HepG2 (cell line): ENCODE measurements at regions not wholly inside any gene's neighbourhood (a gene's known extent, or its start where the extent isn't known, plus 50 kb on each side); places are given as distances from the start of the nearest gene placed in this dataset.
A peak's percentile ranks its signal among the peaks of the same experiment; 100 is the strongest.

Source experiments
- ATAC-seq: fragments of 200-7000 bp; cut with Tn5 transposase; 3 replicates; pipeline ENCODE4 v1.9.1; 2020; ENCODE audit warnings: mild to moderate bottlenecking, moderate library complexity
- BruUV-seq: library from RNA; stranded (reverse); fragments of 400-500 nt; replicated peaks from 2 replicates; lab custom pipeline; 2021; lab: Mats Ljungman, UMichigan
- CTCF ChIA-PET: fragments of 300-600 bp; formaldehyde crosslinking; extraction: SDS; loops from one replicate; lab custom pipeline; 2021; ENCODE audit warnings: low total read pairs, inconsistent platforms, low intra/inter-chr PET ratio; lab: Yijun Ruan, JAX
- POLR2A ChIA-PET: fragments of 350-600 bp; sonication (Branson Sonifier 250); formaldehyde crosslinking; loops from one replicate; lab custom pipeline; 2020; ENCODE audit warnings: antibody characterized with exemption, inconsistent platforms; lab: Yijun Ruan, JAX
- DNase-seq: peaks from one replicate; pipeline ENCODE4 v3.0.0-alpha.2; 2015; ENCODE audit warnings: low spot score
- FAIRE-seq: peaks from 3 replicates; lab custom pipeline; 2011; peaks lifted over from hg19 to GRCh38; lab: Jason Lieb, UNC
- H2AFZ ChIP-seq: one replicate; pipeline ENCODE4 v1.6.1; 2011; ENCODE audit warnings: low read length, inconsistent platforms
- H3K27ac ChIP-seq: fragments of 300-600 bp; 3 replicates; pipeline ENCODE4 v1.8.0; 2011; ENCODE audit warnings: mixed run types, mild to moderate bottlenecking, mixed read lengths, low read length, inconsistent platforms; ENCODE audit not compliant: insufficient read depth; ENCODE audit errors: extremely low read length
- H3K27me3 ChIP-seq, 2 experiments: fragments of 200-600 bp in 1 of 2; 2 replicates in 1 of 2; 3 replicates in 1 of 2; pipeline versions ENCODE4 v1.6.0 to v1.8.0; 2011; ENCODE audit warnings: low read length in 2 of 2, mild to moderate bottlenecking in 2 of 2, moderate library complexity in 2 of 2, inconsistent platforms in 1 of 2; ENCODE audit not compliant: insufficient read depth in 2 of 2, control insufficient read depth in 1 of 2
- H3K36me3 ChIP-seq, 2 experiments: fragments of 200-600 bp in 1 of 2; replicated peaks in 1 of 2; 2 replicates in 1 of 2; 3 replicates in 1 of 2; pipeline versions ENCODE4 v1.5.1 to v1.8.0; 2011; ENCODE audit warnings: low read length in 2 of 2, inconsistent platforms in 1 of 2; ENCODE audit not compliant: insufficient read depth in 2 of 2, control insufficient read depth in 1 of 2
- H3K4me1 ChIP-seq: 2 replicates; pipeline ENCODE4 v1.5.1; 2012; ENCODE audit warnings: low read length, inconsistent platforms; ENCODE audit not compliant: insufficient read depth
- H3K4me2 ChIP-seq: 2 replicates; pipeline ENCODE4 v1.6.0; 2011; ENCODE audit warnings: low read depth, low read length, inconsistent platforms
- H3K4me3 ChIP-seq, 3 experiments: fragments of 200-600 bp in 1 of 3; sonication (generic), shearing (Covaris generic) in 1 of 3; replicated peaks in 1 of 3; 2 replicates each; pipeline ENCODE4 v1.5.1; 2011 to 2016; ENCODE audit warnings: low read length in 3 of 3, inconsistent platforms in 2 of 3, low read depth in 2 of 3, mild to moderate bottlenecking in 2 of 3, control low read depth in 1 of 3, mixed read lengths in 1 of 3; ENCODE audit not compliant: insufficient read depth in 1 of 3
- H3K79me2 ChIP-seq: one replicate; pipeline ENCODE4 v1.6.1; 2011; ENCODE audit warnings: low read length, inconsistent platforms; ENCODE audit not compliant: insufficient read depth
- H3K9ac ChIP-seq: 2 replicates; pipeline ENCODE4 v1.6.0; 2011; ENCODE audit warnings: mild to moderate bottlenecking, low read depth, low read length, inconsistent platforms; ENCODE audit not compliant: insufficient read depth
- H3K9me3 ChIP-seq: 2 replicates; pipeline ENCODE4 v1.5.1; 2012; ENCODE audit warnings: mild to moderate bottlenecking, low read length
- H4K20me1 ChIP-seq: 2 replicates; pipeline ENCODE4 v1.6.0; 2011; ENCODE audit warnings: inconsistent platforms, mild to moderate bottlenecking, low read length, moderate library complexity; ENCODE audit not compliant: insufficient read depth
- CEBPG ChIP-seq: IDR thresholded peaks from 2 replicates; pipeline ENCODE4 v1.6.1; 2016
- FOXK1 ChIP-seq: sonication (generic); formaldehyde crosslinking; IDR thresholded peaks from 2 replicates; pipeline ENCODE4 v1.4.0; 2020; ENCODE audit warnings: low read depth, missing genetic modification reagents, borderline replicate concordance
- HDAC6 ChIP-seq: fragments of 200-600 bp; sonication (generic); IDR thresholded peaks from 2 replicates; pipeline ENCODE4 v1.7.0; 2017; ENCODE audit warnings: mild to moderate bottlenecking, antibody characterized with exemption, low read length, low read depth
- MAFF ChIP-seq: IDR thresholded peaks from 2 replicates; pipeline ENCODE4 v1.6.1; 2011; ENCODE audit warnings: low read depth, low read length, improper control_type of control experiment
- MAFK ChIP-seq, 2 experiments: IDR thresholded peaks in 1 of 2; conservative IDR thresholded peaks in 1 of 2; 2 replicates each; pipeline ENCODE4 v1.6.1; 2011; ENCODE audit warnings: improper control_type of control experiment in 2 of 2, low read length in 2 of 2
- WGBS: methylation state at CpG from one replicate; pipeline ENCODE4 v1.1.6; 2017; ENCODE audit warnings: low lambda C conversion rate; 5-methylcytosine and 5-hydroxymethylcytosine counted together
- in situ Hi-C: cut with HindIII; loops from 2 replicates; pipeline ENCODE4 v1.10.0; 2017; ENCODE audit warnings: low pct_unique_long_range_greater_than_20kb; ENCODE audit not compliant: extremely low pct_ligation_motif_present
- intact Hi-C: fragments of 100-400 bp; cut with micrococcal nuclease; formaldehyde crosslinking; loops from one replicate; pipeline ENCODE4 v1.10.0; 2022; ENCODE audit not compliant: unreplicated experiment

DNA sequence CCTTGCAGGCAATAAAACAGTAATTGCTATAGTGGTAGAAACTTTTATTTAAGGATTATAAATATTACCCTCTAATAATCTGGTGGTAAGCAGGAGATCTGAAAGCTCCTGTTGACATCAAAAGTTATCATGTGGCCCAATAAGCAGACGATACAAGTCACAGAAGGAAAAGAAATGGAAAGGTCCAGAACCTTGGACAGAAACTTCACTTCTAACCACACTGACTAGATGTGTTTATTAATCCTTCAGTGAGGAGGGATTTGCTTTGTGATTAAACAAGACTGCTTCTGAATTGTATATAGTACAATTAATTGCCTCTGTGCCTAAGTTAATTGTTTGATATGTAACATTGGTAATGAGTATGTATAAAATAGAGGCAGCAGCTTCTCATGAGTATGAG, 652.7 kb upstream of the MIS18BP1 start:
- H3K27ac ChIP-seq: no peak overlapping the region
- intact Hi-C loops: no loop called here
- WGBS: 6% methylated on average over 1 of the region's 1 CpG
- no peaks in the 10 kb centered on the region for H4K20me1 ChIP-seq
- no peak overlapping the region for H3K9ac ChIP-seq
- TF ChIP-seq HDAC6 (no peak), FOXK1 (no peak)
- TF ChIP-seq, all 625 proteins: peak for 0
- ChIA-PET POLR2A (no interaction called here), CTCF (no interaction called here)
- DNase-seq: no peak
- H3K9me3 ChIP-seq: peaks cover 25% of the 10 kb centered on the region
- ATAC-seq: no peak
- no peaks in the 10 kb centered on the region for H3K36me3 ChIP-seq
- BruUV-seq: no TSS peak
- H3K4me3 ChIP-seq: no peak overlapping the region
- H2AFZ ChIP-seq: no peak overlapping the region
- FAIRE-seq: no peak
- H3K27me3 ChIP-seq: no peaks in the 10 kb centered on the region
- H3K4me1 ChIP-seq: no peaks in the 10 kb centered on the region
- H3K4me2 ChIP-seq: no peak overlapping the region
- in situ Hi-C loops: no loop called here
- no peaks in the 10 kb centered on the region for H3K79me2 ChIP-seq

DNA sequence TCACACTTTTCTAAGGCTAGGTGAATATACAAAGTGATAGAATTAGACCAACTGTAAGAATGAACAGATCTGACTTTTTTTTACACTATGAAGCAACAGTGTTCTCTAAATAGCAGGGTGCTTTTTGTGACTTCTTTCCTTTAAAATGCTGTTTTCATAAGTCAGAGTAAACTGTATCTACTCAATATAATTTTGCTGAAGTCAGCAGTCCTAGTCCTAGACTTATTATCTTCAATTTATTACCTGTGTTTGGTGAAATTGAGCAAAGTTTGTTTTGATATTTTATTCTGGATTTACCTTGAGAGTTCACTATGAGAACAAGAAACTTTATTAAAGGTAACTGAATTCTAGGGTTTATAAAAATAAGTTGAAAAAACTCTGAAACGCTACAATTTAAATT, 651.3 kb upstream of the MIS18BP1 start:
- BruUV-seq: no TSS peak
- intact Hi-C loops (no loop called here), in situ Hi-C loops (no loop called here)
- H3K27ac ChIP-seq: no peak overlapping the region
- H4K20me1 ChIP-seq: no peaks in the 10 kb centered on the region
- TF ChIP-seq MAFK (conservative IDR thresholded peaks at IDR 0.05 in 1 of 2, IDR thresholded peaks at IDR 0.05 in 1 of 2; ENCODE audit: low read length in 2 of 2) (peak; percentile 86 to 96), MAFF (peak; percentile 93), CEBPG (CRISPR knock-in tag) (no peak)
- no peaks in the 10 kb centered on the region for H3K79me2 ChIP-seq
- H3K4me1 ChIP-seq: no peaks in the 10 kb centered on the region
- H3K4me3 ChIP-seq: no peak overlapping the region
- no peak overlapping the region for H3K9ac ChIP-seq
- no peak overlapping the region for H3K4me2 ChIP-seq
- no peak for FAIRE-seq
- ATAC-seq: no peak
- peaks cover 17% of the 10 kb centered on the region; the same call in 1 of the 2 replicates for H3K9me3 ChIP-seq
- no peak overlapping the region for H2AFZ ChIP-seq
- no peaks in the 10 kb centered on the region for H3K27me3 ChIP-seq
- ChIA-PET POLR2A (no interaction called here), CTCF (no interaction called here)
- WGBS: 6% methylated on average over 1 of the region's 1 CpG
- no peak for DNase-seq
- no peaks in the 10 kb centered on the region for H3K36me3 ChIP-seq
